Astrocyte (in vitro differentiated cells and primary cell): ENCODE measurements at regions not wholly inside any gene's neighbourhood (a gene's known extent, or its start where the extent isn't known, plus 50 kb on each side); places are given as distances from the start of the nearest gene placed in this dataset.

Experiments used
- CTCF ChIP-seq: IDR thresholded peaks from 2 replicates; pipeline ENCODE4 v1.5.1; 2011; ENCODE audit warnings: low read depth, mild to moderate bottlenecking, inconsistent platforms, low read length, moderate library complexity; ENCODE audit not compliant: insufficient read depth
- EZH2 ChIP-seq: IDR thresholded peaks from 2 replicates; pipeline ENCODE4 v1.6.1; 2012; ENCODE audit warnings: mild to moderate bottlenecking, low read length, inconsistent platforms; ENCODE audit not compliant: insufficient read depth

- no peak for TF ChIP-seq CTCF
- TF ChIP-seq EZH2 = no peak
Measured at GRCh38 chr1:189977184-189977583, 500.5 kb downstream of the BRINP3 start.
